SK-N-SH treated with all-trans-retinoic acid at 6 μM for 48 hours (cell line): ENCODE measurements at regions not wholly inside any gene's neighbourhood (a gene's known extent, or its start where the extent isn't known, plus 50 kb on each side); places are given as distances from the start of the nearest gene placed in this dataset.

Experiments used
- ATAC-seq: fragments of 200-7000 bp; cut with Tn5 transposase; 3 replicates; pipeline ENCODE4 v1.9.1; 2020; ENCODE audit warnings: mild to moderate bottlenecking, moderate library complexity
- ARNTL ChIP-seq: fragments of 450-650 bp; formaldehyde crosslinking; IDR thresholded peaks from 2 replicates; pipeline ENCODE4 v1.5.0; 2020; ENCODE audit warnings: low read depth, mild to moderate bottlenecking, moderate library complexity, borderline replicate concordance
- BACH2 ChIP-seq: fragments of 250-450 bp; sonication (Bioruptor Pico); IDR thresholded peaks from 2 replicates; pipeline ENCODE4 v1.9.0; 2021; ENCODE audit warnings: mild to moderate bottlenecking, borderline replicate concordance
- CREB5 ChIP-seq: fragments of 250-450 bp; sonication (Bioruptor Pico); IDR thresholded peaks from 2 replicates; pipeline ENCODE4 v1.5.1; 2020; ENCODE audit warnings: low read depth, mild to moderate bottlenecking, moderate library complexity
- CSRNP3 ChIP-seq: fragments of 250-450 bp; sonication (Bioruptor Pico); IDR thresholded peaks from 2 replicates; pipeline ENCODE4 v1.5.1; 2021; ENCODE audit warnings: mild to moderate bottlenecking, moderate library complexity
- ESRRG ChIP-seq: fragments of 250-450 bp; sonication (Bioruptor Pico); IDR thresholded peaks from 2 replicates; pipeline ENCODE4 v1.6.1; 2021; ENCODE audit warnings: mild to moderate bottlenecking
- GLIS3 ChIP-seq: fragments of 250-450 bp; sonication (Bioruptor Pico); IDR thresholded peaks from 2 replicates; pipeline ENCODE4 v1.5.0; 2020; ENCODE audit warnings: mild to moderate bottlenecking, moderate library complexity
- ISL1 ChIP-seq: fragments of 250-450 bp; sonication (Bioruptor Pico); IDR thresholded peaks from 2 replicates; pipeline ENCODE4 v2.1.2; 2022; ENCODE audit warnings: mild to moderate bottlenecking, moderate library complexity
- OSR1 ChIP-seq: fragments of 250-450 bp; sonication (Bioruptor Pico); IDR thresholded peaks from 2 replicates; pipeline ENCODE4 v1.8.0; 2022; ENCODE audit warnings: moderate library complexity, mild to moderate bottlenecking, inconsistent platforms
- PATZ1 ChIP-seq: fragments of 250-450 bp; sonication (Bioruptor Pico); IDR thresholded peaks from 2 replicates; pipeline ENCODE4 v1.8.0; 2020; ENCODE audit warnings: mild to moderate bottlenecking, moderate library complexity, borderline replicate concordance
- POU6F1 ChIP-seq: fragments of 250-450 bp; sonication (Bioruptor Pico); IDR thresholded peaks from 2 replicates; pipeline ENCODE4 v1.8.0; 2021; ENCODE audit warnings: low read depth, mild to moderate bottlenecking, moderate library complexity, borderline replicate concordance
- PPARA ChIP-seq: fragments of 250-450 bp; sonication (Bioruptor Pico); IDR thresholded peaks from 2 replicates; pipeline ENCODE4 v1.5.0; 2020; ENCODE audit warnings: mild to moderate bottlenecking, borderline replicate concordance
- RARB ChIP-seq: fragments of 250-450 bp; sonication (Bioruptor Pico); IDR thresholded peaks from 2 replicates; pipeline ENCODE4 v1.8.0; 2021; ENCODE audit warnings: mild to moderate bottlenecking, moderate library complexity
- SNAI2 ChIP-seq: fragments of 250-450 bp; sonication (Bioruptor Pico); IDR thresholded peaks from 2 replicates; pipeline ENCODE4 v1.5.0; 2020; ENCODE audit warnings: mild to moderate bottlenecking, moderate library complexity
- TCF4 ChIP-seq: fragments of 250-450 bp; sonication (Bioruptor Pico); IDR thresholded peaks from 2 replicates; pipeline ENCODE4 v1.8.0; 2021; ENCODE audit warnings: mild to moderate bottlenecking, moderate library complexity, borderline replicate concordance
- TOX ChIP-seq: fragments of 250-450 bp; sonication (Bioruptor Pico); IDR thresholded peaks from 2 replicates; pipeline ENCODE4 v1.8.0; 2021; ENCODE audit warnings: mild to moderate bottlenecking, moderate library complexity, borderline replicate concordance
- ZC3H10 ChIP-seq: fragments of 250-450 bp; sonication (Bioruptor Pico); IDR thresholded peaks from 2 replicates; pipeline ENCODE4 v1.5.1; 2021; ENCODE audit warnings: mild to moderate bottlenecking, moderate library complexity
- ZFP3 ChIP-seq: fragments of 250-450 bp; sonication (Bioruptor Pico); IDR thresholded peaks from 2 replicates; pipeline ENCODE4 v1.5.0; 2020; ENCODE audit warnings: mild to moderate bottlenecking, moderate library complexity
- ZFP30 ChIP-seq: fragments of 450-650 bp; formaldehyde crosslinking; IDR thresholded peaks from 2 replicates; pipeline ENCODE4 v1.5.0; 2022; ENCODE audit warnings: mild to moderate bottlenecking, moderate library complexity
- ZNF565 ChIP-seq: fragments of 450-650 bp; formaldehyde crosslinking; conservative IDR thresholded peaks from 2 replicates; pipeline ENCODE4 v1.5.0; 2020; ENCODE audit warnings: low read depth, mild to moderate bottlenecking, moderate library complexity
- ZNF8 ChIP-seq: fragments of 450-650 bp; formaldehyde crosslinking; IDR thresholded peaks from 2 replicates; pipeline ENCODE4 v1.5.0; 2020; ENCODE audit warnings: mild to moderate bottlenecking, moderate library complexity

- TF ChIP-seq CSRNP3, result no peak
- no peak for TF ChIP-seq ZNF565 (CRISPR knock-in tag)
- TF ChIP-seq ZFP30 (CRISPR knock-in tag), result no peak
- no peak for TF ChIP-seq RARB (CRISPR knock-in tag)
- TF ChIP-seq TOX (CRISPR knock-in tag), result no peak
- TF ChIP-seq SNAI2 (CRISPR knock-in tag), result no peak
- TF ChIP-seq PATZ1, result no peak
- no peak for TF ChIP-seq ZC3H10
- TF ChIP-seq PPARA, result no peak
- no peak for TF ChIP-seq TCF4 (CRISPR knock-in tag)
- TF ChIP-seq GLIS3 (CRISPR knock-in tag), result no peak
- no peak for TF ChIP-seq ISL1 (CRISPR knock-in tag)
- no peak for TF ChIP-seq ESRRG (CRISPR knock-in tag)
- TF ChIP-seq BACH2 (CRISPR knock-in tag), result no peak
- TF ChIP-seq OSR1 (CRISPR knock-in tag), result no peak
- TF ChIP-seq ARNTL, result no peak
- no peak for ATAC-seq
These were observed 135.4 kb downstream of the CCT6B start for GRCh38 chr17:34825884-34826283.

- no peak for TF ChIP-seq PATZ1
- TF ChIP-seq ZNF565 (CRISPR knock-in tag), result no peak
- peak; percentile 85 for TF ChIP-seq ZFP3 (CRISPR knock-in tag)
- no peak for TF ChIP-seq TOX (CRISPR knock-in tag)
- TF ChIP-seq OSR1 (CRISPR knock-in tag), result no peak
- no peak for TF ChIP-seq CREB5
- no peak for TF ChIP-seq TCF4 (CRISPR knock-in tag)
- TF ChIP-seq POU6F1 (CRISPR knock-in tag), result no peak
- TF ChIP-seq, all 23 proteins: peak for 1
- ATAC-seq, result no peak
These were observed 136.2 kb downstream of the CCT6B start for GRCh38 chr17:34825102-34825501.

- TF ChIP-seq ARNTL (no peak), SNAI2 (CRISPR knock-in tag) (no peak), CSRNP3 (no peak), ZC3H10 (no peak), CREB5 (no peak), ZFP30 (CRISPR knock-in tag) (no peak), TCF4 (CRISPR knock-in tag) (no peak), ZNF8 (CRISPR knock-in tag) (no peak), GLIS3 (CRISPR knock-in tag) (no peak), ESRRG (CRISPR knock-in tag) (no peak), ZNF565 (CRISPR knock-in tag) (no peak), PPARA (no peak), ISL1 (CRISPR knock-in tag) (no peak)
- ATAC-seq, result no peak
These were observed 138.2 kb downstream of the CCT6B start for GRCh38 chr17:34823023-34823422.
